Muscle layer of duodenum (tissue), 2 donors: ENCODE measurements at regions not wholly inside any gene's neighbourhood (a gene's known extent, or its start where the extent isn't known, plus 50 kb on each side); places are given as distances from the start of the nearest gene placed in this dataset.

ENCODE experiments used
- H3K27ac ChIP-seq: one replicate; pipeline ENCODE4 v1.7.0; 2013; ENCODE audit warnings: mild to moderate bottlenecking, low read length
- H3K27me3 ChIP-seq: one replicate; pipeline ENCODE4 v1.7.0; 2013; ENCODE audit warnings: low read depth, mild to moderate bottlenecking, control low read depth, low read length
- H3K36me3 ChIP-seq, 2 donors: one replicate each; pipeline ENCODE4 v1.7.0; 2013; ENCODE audit warnings: low read length in 2 of 2, control low read depth in 1 of 2, mild to moderate bottlenecking in 1 of 2; ENCODE audit not compliant: insufficient read depth in 2 of 2, control insufficient read depth in 1 of 2
- H3K4me1 ChIP-seq, 2 donors: one replicate each; pipeline ENCODE4 v1.7.0; 2013; ENCODE audit warnings: low read length in 2 of 2, mild to moderate bottlenecking in 2 of 2, control low read depth in 1 of 2, moderate library complexity in 1 of 2; ENCODE audit not compliant: insufficient read depth in 2 of 2, control insufficient read depth in 1 of 2
- H3K4me3 ChIP-seq, 2 donors: one replicate each; pipeline ENCODE4 v1.7.0; 2013; ENCODE audit warnings: low read length in 2 of 2, low read depth in 1 of 2, mild to moderate bottlenecking in 1 of 2
- H3K9me3 ChIP-seq, 2 donors: one replicate each; pipeline ENCODE4 v1.7.0; 2013; ENCODE audit warnings: low read length in 2 of 2, control low read depth in 1 of 2, mild to moderate bottlenecking in 1 of 2; ENCODE audit not compliant: control insufficient read depth in 1 of 2
- donor health status: healthy.

GRCh38 chr13:40863723-40864122 lies 74.3 kb downstream of the SLC25A15 start:
- no peak overlapping the region for H3K27ac ChIP-seq
- H3K9me3 ChIP-seq, result no peaks in the 10 kb centered on the region
- H3K4me1 ChIP-seq, result no peaks in the 10 kb centered on the region
- no peaks in the 10 kb centered on the region for H3K36me3 ChIP-seq
- no peak overlapping the region for H3K4me3 ChIP-seq
- no peaks in the 10 kb centered on the region for H3K27me3 ChIP-seq

GRCh38 chr13:40874138-40874779 lies 84.8 kb downstream of the SLC25A15 start:
- Histone ChIP-seq H3K27me3 (no peaks in the 10 kb centered on the region), H3K27ac (no peak overlapping the region), H3K9me3 (peaks cover 29 to 42% of the 10 kb centered on the region in 2 donors), H3K4me1 (no peaks in the 10 kb centered on the region), H3K36me3 (peaks cover 19 to 59% of the 10 kb centered on the region in 2 donors), H3K4me3 (peak overlapping the region; percentile 21 to 45)

- Histone ChIP-seq H3K4me3 (peak overlapping the region in 1 of 2 donors; percentile 45), H3K36me3 (peaks cover 19 to 67% of the 10 kb centered on the region in 2 donors), H3K4me1 (no peaks in the 10 kb centered on the region), H3K9me3 (peaks cover 29 to 42% of the 10 kb centered on the region in 2 donors), H3K27me3 (no peaks in the 10 kb centered on the region), H3K27ac (no peak overlapping the region)
Observed at GRCh38 chr13:40875044-40875443, 85.6 kb downstream of the SLC25A15 start.

- Histone ChIP-seq H3K9me3 (peaks cover 29 to 42% of the 10 kb centered on the region in 2 donors), H3K4me1 (no peaks in the 10 kb centered on the region), H3K27ac (no peak overlapping the region), H3K4me3 (peak overlapping the region in 1 of 2 donors; percentile 45), H3K27me3 (no peaks in the 10 kb centered on the region), H3K36me3 (peaks cover 19 to 72% of the 10 kb centered on the region in 2 donors)
Observed at GRCh38 chr13:40875583-40875982, 86.2 kb downstream of the SLC25A15 start.

- no peak overlapping the region for H3K27ac ChIP-seq
- peaks cover 29 to 42% of the 10 kb centered on the region in 2 donors for H3K9me3 ChIP-seq
- H3K27me3 ChIP-seq, result no peaks in the 10 kb centered on the region
- peaks cover 19 to 74% of the 10 kb centered on the region in 2 donors for H3K36me3 ChIP-seq
- peak overlapping the region in 1 of 2 donors; percentile 25 for H3K4me3 ChIP-seq
- no peaks in the 10 kb centered on the region for H3K4me1 ChIP-seq
Observed at GRCh38 chr13:40876020-40876738, 86.8 kb downstream of the SLC25A15 start.

- H3K4me3 ChIP-seq, result peak overlapping the region in 1 of 2 donors; percentile 5
- no peaks in the 10 kb centered on the region for H3K27me3 ChIP-seq
- H3K36me3 ChIP-seq, result peaks cover 19 to 65% of the 10 kb centered on the region in 2 donors
- H3K4me1 ChIP-seq, result no peaks in the 10 kb centered on the region
- H3K9me3 ChIP-seq, result peaks cover 24 to 31% of the 10 kb centered on the region in 2 donors
- no peak overlapping the region for H3K27ac ChIP-seq
Observed at GRCh38 chr13:40878321-40878720, 88.9 kb downstream of the SLC25A15 start.

GRCh38 chr13:40878823-40879222 lies 89.4 kb downstream of the SLC25A15 start:
- H3K4me1 ChIP-seq, result no peaks in the 10 kb centered on the region
- peaks cover 19 to 60% of the 10 kb centered on the region in 2 donors for H3K36me3 ChIP-seq
- peaks cover 21 to 26% of the 10 kb centered on the region in 2 donors for H3K9me3 ChIP-seq
- H3K4me3 ChIP-seq, result no peak overlapping the region
- no peaks in the 10 kb centered on the region for H3K27me3 ChIP-seq
- H3K27ac ChIP-seq, result no peak overlapping the region
